Breast epithelium (tissue), 3 donors: ENCODE measurements at regions not wholly inside any gene's neighbourhood (a gene's known extent, or its start where the extent isn't known, plus 50 kb on each side); places are given as distances from the start of the nearest gene placed in this dataset.

Source experiments
- POLR2A ChIP-seq: fragments of 450-650 bp; IDR thresholded peaks from one replicate; pipeline ENCODE4 v1.6.1; 2016; ENCODE audit warnings: antibody characterized with exemption, mild to moderate bottlenecking, moderate library complexity
- TF ChIP-seq, protein P1 (sequence below), 3 donors: fragments of 450-650 bp; IDR thresholded peaks; one replicate each; pipeline ENCODE4 v1.5.1; 2016 to 2017; ENCODE audit warnings: antibody characterized with exemption in 3 of 3, mild to moderate bottlenecking in 3 of 3, moderate library complexity in 3 of 3

DNA sequence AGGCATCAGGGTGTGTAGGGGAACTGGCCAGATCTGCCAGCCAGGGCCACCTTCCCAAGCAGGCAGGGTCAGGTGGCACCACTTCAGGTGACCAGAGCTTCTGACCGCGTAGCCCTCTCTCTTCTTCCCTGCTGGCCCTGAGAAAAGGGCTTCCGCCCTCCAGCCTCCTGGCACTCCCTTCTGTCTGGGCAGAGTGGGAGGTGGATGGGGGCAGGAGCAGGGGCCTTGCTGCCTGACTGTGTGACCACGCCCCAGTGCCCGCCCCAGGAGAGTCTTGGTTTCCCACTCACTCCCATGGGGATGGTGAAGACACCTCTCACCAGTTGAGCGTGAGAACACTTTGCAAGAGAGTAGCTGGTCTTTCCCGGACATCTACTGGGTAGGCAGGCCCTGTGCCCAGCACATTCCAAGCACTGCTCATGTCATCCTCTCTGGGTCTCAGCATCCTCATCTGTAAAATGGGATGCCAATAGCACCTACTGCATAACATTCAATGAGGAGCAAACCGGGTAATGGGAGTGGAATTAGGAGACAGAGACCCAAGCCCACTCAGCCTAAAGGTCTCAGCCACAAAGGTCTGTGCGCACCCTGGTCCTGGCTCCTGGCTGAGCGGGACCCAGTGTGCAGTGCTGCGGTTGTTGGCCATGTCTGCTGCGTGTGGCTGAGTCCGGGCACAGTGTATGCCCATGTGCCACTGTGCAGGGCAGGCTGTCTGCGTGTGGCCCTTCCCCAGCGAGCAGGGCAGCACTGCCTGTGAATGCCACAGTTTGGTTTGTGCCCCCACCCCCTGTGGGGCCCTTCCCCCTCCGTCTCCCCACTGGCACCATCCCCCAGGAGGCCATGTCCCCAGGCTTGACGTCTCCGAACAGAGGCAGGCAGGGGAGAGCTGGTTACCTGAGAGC lies 179.1 kb upstream of the IER5L start:
- TF ChIP-seq, protein P1, sequence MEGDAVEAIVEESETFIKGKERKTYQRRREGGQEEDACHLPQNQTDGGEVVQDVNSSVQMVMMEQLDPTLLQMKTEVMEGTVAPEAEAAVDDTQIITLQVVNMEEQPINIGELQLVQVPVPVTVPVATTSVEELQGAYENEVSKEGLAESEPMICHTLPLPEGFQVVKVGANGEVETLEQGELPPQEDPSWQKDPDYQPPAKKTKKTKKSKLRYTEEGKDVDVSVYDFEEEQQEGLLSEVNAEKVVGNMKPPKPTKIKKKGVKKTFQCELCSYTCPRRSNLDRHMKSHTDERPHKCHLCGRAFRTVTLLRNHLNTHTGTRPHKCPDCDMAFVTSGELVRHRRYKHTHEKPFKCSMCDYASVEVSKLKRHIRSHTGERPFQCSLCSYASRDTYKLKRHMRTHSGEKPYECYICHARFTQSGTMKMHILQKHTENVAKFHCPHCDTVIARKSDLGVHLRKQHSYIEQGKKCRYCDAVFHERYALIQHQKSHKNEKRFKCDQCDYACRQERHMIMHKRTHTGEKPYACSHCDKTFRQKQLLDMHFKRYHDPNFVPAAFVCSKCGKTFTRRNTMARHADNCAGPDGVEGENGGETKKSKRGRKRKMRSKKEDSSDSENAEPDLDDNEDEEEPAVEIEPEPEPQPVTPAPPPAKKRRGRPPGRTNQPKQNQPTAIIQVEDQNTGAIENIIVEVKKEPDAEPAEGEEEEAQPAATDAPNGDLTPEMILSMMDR (IDR thresholded peaks at IDR 0.05), result no peak
- no peak for TF ChIP-seq POLR2A
